Panc1 (cell line): ENCODE measurements at regions not wholly inside any gene's neighbourhood (a gene's known extent, or its start where the extent isn't known, plus 50 kb on each side); places are given as distances from the start of the nearest gene placed in this dataset.

Experiments
- ATAC-seq: fragments of 200-7000 bp; cut with Tn5 transposase; 2 replicates; pipeline ENCODE4 v1.9.1; 2020; ENCODE audit warnings: mild to moderate bottlenecking, moderate library complexity
- BruUV-seq: library from RNA; stranded (reverse); fragments of 400-500 nt; replicated peaks from 2 replicates; lab custom pipeline; 2021; lab: Mats Ljungman, UMichigan
- CTCF ChIA-PET: fragments of 300-600 bp; sonication (Branson Sonifier 250); formaldehyde crosslinking; loops from one replicate; lab custom pipeline; 2022; ENCODE audit warnings: antibody characterized with exemption; lab: Charles Lee
- POLR2A ChIA-PET: fragments of 300-600 bp; sonication (Branson Sonifier 250); formaldehyde crosslinking; loops from one replicate; lab custom pipeline; 2022; ENCODE audit warnings: antibody characterized with exemption; lab: Charles Lee
- DNase-seq: peaks from one replicate; pipeline ENCODE4 v3.0.0-alpha.2; 2010; ENCODE audit warnings: low read depth, low spot score
- H3K27ac ChIP-seq: 2 replicates; pipeline ENCODE4 v1.5.1; 2011; ENCODE audit warnings: mild to moderate bottlenecking, low read length, inconsistent platforms
- H3K27me3 ChIP-seq: fragments of 200-500 bp; sonication (Bioruptor generic); 2 replicates; pipeline ENCODE4 v1.6.0; 2014; ENCODE audit warnings: low read length, inconsistent platforms; ENCODE audit not compliant: control insufficient read depth, insufficient read depth
- H3K36me3 ChIP-seq: fragments of 200-500 bp; sonication (Bioruptor generic); 2 replicates; pipeline ENCODE4 v1.5.1; 2014; ENCODE audit warnings: inconsistent platforms, mild to moderate bottlenecking, low read length, moderate library complexity; ENCODE audit not compliant: control insufficient read depth, insufficient read depth
- H3K4me1 ChIP-seq: 2 replicates; pipeline ENCODE4 v1.5.1; 2011; ENCODE audit warnings: inconsistent platforms, mild to moderate bottlenecking, low read length, moderate library complexity; ENCODE audit not compliant: control insufficient read depth, insufficient read depth
- H3K4me3 ChIP-seq, 2 experiments: 2 replicates each; pipeline ENCODE4 v1.5.1; 2011 to 2012; ENCODE audit warnings: low read depth in 2 of 2, low read length in 2 of 2, mild to moderate bottlenecking in 2 of 2, inconsistent platforms in 1 of 2, moderate library complexity in 1 of 2
- H3K9me3 ChIP-seq: fragments of 200-500 bp; sonication (Bioruptor generic); 2 replicates; pipeline ENCODE4 v1.5.1; 2014; ENCODE audit warnings: low read depth, mild to moderate bottlenecking, inconsistent platforms, low read length, moderate library complexity; ENCODE audit not compliant: control insufficient read depth, insufficient read depth
- CTCF ChIP-seq: fragments of 450-650 bp; IDR thresholded peaks from 2 replicates; pipeline ENCODE4 v1.5.1; 2017; ENCODE audit warnings: mild to moderate bottlenecking
- POLR2AphosphoS5 ChIP-seq: IDR thresholded peaks from 2 replicates; pipeline ENCODE4 v1.6.1; 2012; ENCODE audit warnings: mild to moderate bottlenecking, low read depth, low read length, moderate library complexity
- REST ChIP-seq, 2 experiments: IDR thresholded peaks; 2 replicates each; pipeline ENCODE4 v1.6.1; 2011 to 2012; ENCODE audit warnings: low read depth in 2 of 2, control low read depth in 1 of 2, low read length in 1 of 2, mild to moderate bottlenecking in 1 of 2, moderate library complexity in 1 of 2; ENCODE audit not compliant: insufficient read depth in 1 of 2
- SIN3A ChIP-seq: IDR thresholded peaks from 2 replicates; pipeline ENCODE4 v1.6.1; 2012; ENCODE audit warnings: low read depth, mild to moderate bottlenecking, low read length, moderate library complexity, borderline replicate concordance; ENCODE audit not compliant: insufficient read depth
- TCF7L2 ChIP-seq: IDR thresholded peaks from 2 replicates; pipeline ENCODE4 v1.6.1; 2011; ENCODE audit warnings: mild to moderate bottlenecking, low read depth, low read length, inconsistent platforms
- in situ Hi-C: cut with HindIII; loops from 2 replicates; pipeline ENCODE4 v1.10.0; 2016; ENCODE audit warnings: low sequenced_read_pairs, low pct_unique_long_range_greater_than_20kb
- intact Hi-C: fragments of 100-400 bp; cut with micrococcal nuclease; formaldehyde crosslinking; loops from one replicate; pipeline ENCODE4 v1.10.0; 2022; ENCODE audit not compliant: unreplicated experiment

GRCh38 chr7:133135451-133135850 lies 53.6 kb upstream of the CHCHD3 start:
- Histone ChIP-seq H3K36me3 (no peaks in the 10 kb centered on the region), H3K27ac (no peak overlapping the region), H3K27me3 (peaks cover 11% of the 10 kb centered on the region), H3K9me3 (no peaks in the 10 kb centered on the region), H3K4me1 (no peaks in the 10 kb centered on the region), H3K4me3 (no peak overlapping the region)
- CTCF ChIA-PET = no interaction called here
- in situ Hi-C loops = no loop called here
- TF ChIP-seq REST (IDR thresholded peaks at IDR 0.05; ENCODE audit: insufficient read depth in 1 of 2, low read depth in 2 of 2, low read length in 1 of 2) (no peak), CTCF (no peak), POLR2AphosphoS5 (no peak), TCF7L2 (no peak), SIN3A (no peak)
- BruUV-seq = no TSS peak
- POLR2A ChIA-PET = no interaction called here
- DNase-seq (no peak), ATAC-seq (no peak)
- intact Hi-C loops = no loop called here

DNA sequence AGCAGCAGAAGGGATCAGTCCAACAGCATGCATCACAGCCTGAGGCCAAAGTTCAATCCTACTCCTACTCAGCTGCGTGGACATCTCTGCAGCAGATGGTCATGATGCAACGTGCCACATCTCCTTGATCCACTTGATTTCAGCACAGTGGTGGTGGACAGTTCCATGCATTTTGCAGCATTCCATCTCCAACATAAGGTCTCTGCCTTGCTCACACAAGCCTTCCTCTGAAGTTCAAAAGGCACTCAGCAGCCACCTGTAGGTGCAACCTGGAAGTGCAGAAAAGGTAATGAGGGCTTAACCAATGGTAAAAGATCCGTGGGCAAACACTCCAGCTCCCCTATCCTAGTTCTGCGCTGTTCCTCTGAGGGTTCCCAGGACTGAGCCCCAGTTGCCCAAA lies 57.5 kb upstream of the CHCHD3 start:
- H3K36me3 ChIP-seq = no peaks in the 10 kb centered on the region
- peaks cover 13% of the 10 kb centered on the region for H3K27me3 ChIP-seq
- no peaks in the 10 kb centered on the region for H3K9me3 ChIP-seq
- TF ChIP-seq SIN3A (no peak), POLR2AphosphoS5 (no peak), TCF7L2 (no peak), REST (IDR thresholded peaks at IDR 0.05; ENCODE audit: insufficient read depth in 1 of 2, low read depth in 2 of 2, low read length in 1 of 2) (peak; percentile 73 to 89)
- no peaks in the 10 kb centered on the region for H3K4me1 ChIP-seq
- POLR2A ChIA-PET = interaction anchor here (0.6 kb wide), 1 partner anchor 12 kb away, joined by 4 read pairs; no protein-coding TSS in a partner anchor
- no peak overlapping the region for H3K4me3 ChIP-seq
- no peak overlapping the region for H3K27ac ChIP-seq
- no TSS peak for BruUV-seq
- no peak for ATAC-seq
- DNase-seq = no peak
- intact Hi-C loops = no loop called here
- CTCF ChIA-PET = no interaction called here
- in situ Hi-C loops = no loop called here
